ENCODE measurements at regions not wholly inside any gene's neighbourhood (a gene's known extent, or its start where the extent isn't known, plus 50 kb on each side); places are given as distances from the start of the nearest gene placed in this dataset.

- Histone ChIP-seq H3K79me1 (replicated peaks; ENCODE audit: low read length, poor library complexity, severe bottlenecking) (no peaks in the 10 kb centered on the region), H3K4me1 (ENCODE audit: control insufficient read depth, insufficient read depth, low read depth, low read length) (peaks cover 2% of the 10 kb centered on the region), H2AK5ac (ENCODE audit: low read length, severe bottlenecking) (peak overlapping the region; percentile 78), H2AFZ (ENCODE audit: low read depth, low read length) (no peak overlapping the region), H3K14ac (ENCODE audit: low read length in 2 of 2) (no peak overlapping the region), H4K91ac (ENCODE audit: low read length) (no peak overlapping the region), H2BK15ac (ENCODE audit: low read depth, poor library complexity, severe bottlenecking) (no peak overlapping the region), H3K27ac (ENCODE audit: low read length, poor library complexity, severe bottlenecking) (no peak overlapping the region), H3K27me3 (ENCODE audit: control insufficient read depth in 1 of 2, insufficient read depth in 1 of 2, low read length in 2 of 2) (no peaks in the 10 kb centered on the region), H3K23ac (ENCODE audit: low read length in 2 of 2) (no peak overlapping the region), H3K4me3 (ENCODE audit: insufficient read depth in 1 of 2, low read depth in 1 of 2, low read length in 2 of 2) (no peak overlapping the region), H2BK120ac (ENCODE audit: low read depth, low read length) (no peak overlapping the region), H3K9me3 (ENCODE audit: control insufficient read depth, low read length) (no peaks in the 10 kb centered on the region), H4K8ac (ENCODE audit: low read length) (no peak overlapping the region), H3K9ac (ENCODE audit: low read length) (no peak overlapping the region), H3K18ac (ENCODE audit: low read depth in 1 of 2, low read length in 2 of 2) (no peak overlapping the region), H3K36me3 (ENCODE audit: control insufficient read depth in 1 of 2, insufficient read depth in 2 of 2, low read depth in 1 of 2, low read length in 2 of 2) (no peaks in the 10 kb centered on the region), H2BK12ac (ENCODE audit: low read length in 2 of 2) (no peak overlapping the region), H3K4ac (ENCODE audit: low read depth in 1 of 2, low read length in 2 of 2) (no peak overlapping the region), H2BK5ac (ENCODE audit: low read depth, low read length, poor library complexity, severe bottlenecking) (no peak overlapping the region), H3K4me2 (ENCODE audit: low read length, poor library complexity, severe bottlenecking) (no peak overlapping the region)
- DNase-seq = no peak
- WGBS = no CpG with 5 or more reads among the region's 1 CpG
These were observed 211.6 kb downstream of the ALDH8A1 start for GRCh38 chr6:134738211-134738885.

DNA sequence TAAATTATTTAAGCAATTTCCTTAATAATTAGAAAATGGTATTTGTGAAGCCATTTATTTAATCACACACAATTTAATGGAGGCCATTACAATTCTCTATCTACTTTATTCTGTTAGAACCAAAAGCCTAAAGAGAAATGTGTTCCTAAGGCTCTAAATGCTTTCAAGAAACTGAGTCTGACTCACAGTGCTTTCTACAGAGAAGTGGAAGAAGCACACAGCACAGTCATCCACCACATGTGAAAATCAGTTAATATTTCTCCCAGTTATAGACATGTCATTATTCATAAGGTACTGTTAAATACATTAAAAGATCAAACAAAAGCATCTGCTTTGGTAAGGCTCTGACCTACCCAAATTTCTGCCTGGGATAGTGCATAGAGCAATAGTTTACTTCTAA, 214.4 kb downstream of the ALDH8A1 start:
- Histone ChIP-seq H3K4me2 (ENCODE audit: low read length, poor library complexity, severe bottlenecking) (no peak overlapping the region), H3K9me3 (ENCODE audit: control insufficient read depth, low read length) (no peaks in the 10 kb centered on the region), H2AFZ (ENCODE audit: low read depth, low read length) (no peak overlapping the region), H3K4ac (ENCODE audit: low read depth in 1 of 2, low read length in 2 of 2) (no peak overlapping the region), H3K79me1 (replicated peaks; ENCODE audit: low read length, poor library complexity, severe bottlenecking) (no peaks in the 10 kb centered on the region), H3K4me3 (ENCODE audit: insufficient read depth in 1 of 2, low read depth in 1 of 2, low read length in 2 of 2) (no peak overlapping the region), H3K36me3 (ENCODE audit: control insufficient read depth in 1 of 2, insufficient read depth in 2 of 2, low read depth in 1 of 2, low read length in 2 of 2) (no peaks in the 10 kb centered on the region), H2BK15ac (ENCODE audit: low read depth, poor library complexity, severe bottlenecking) (no peak overlapping the region), H3K27ac (ENCODE audit: low read length, poor library complexity, severe bottlenecking) (no peak overlapping the region), H3K27me3 (ENCODE audit: control insufficient read depth in 1 of 2, insufficient read depth in 1 of 2, low read length in 2 of 2) (no peaks in the 10 kb centered on the region), H4K8ac (ENCODE audit: low read length) (no peak overlapping the region), H2BK5ac (ENCODE audit: low read depth, low read length, poor library complexity, severe bottlenecking) (no peak overlapping the region), H3K18ac (ENCODE audit: low read depth in 1 of 2, low read length in 2 of 2) (no peak overlapping the region), H2BK120ac (ENCODE audit: low read depth, low read length) (no peak overlapping the region), H3K9ac (ENCODE audit: low read length) (no peak overlapping the region), H2AK5ac (ENCODE audit: low read length, severe bottlenecking) (no peak overlapping the region), H2BK12ac (ENCODE audit: low read length in 2 of 2) (no peak overlapping the region), H3K4me1 (ENCODE audit: control insufficient read depth, insufficient read depth, low read depth, low read length) (no peaks in the 10 kb centered on the region), H3K23ac (ENCODE audit: low read length in 2 of 2) (no peak overlapping the region), H3K14ac (ENCODE audit: low read length in 2 of 2) (no peak overlapping the region), H4K91ac (ENCODE audit: low read length) (no peak overlapping the region)
- no peak for DNase-seq

DNA sequence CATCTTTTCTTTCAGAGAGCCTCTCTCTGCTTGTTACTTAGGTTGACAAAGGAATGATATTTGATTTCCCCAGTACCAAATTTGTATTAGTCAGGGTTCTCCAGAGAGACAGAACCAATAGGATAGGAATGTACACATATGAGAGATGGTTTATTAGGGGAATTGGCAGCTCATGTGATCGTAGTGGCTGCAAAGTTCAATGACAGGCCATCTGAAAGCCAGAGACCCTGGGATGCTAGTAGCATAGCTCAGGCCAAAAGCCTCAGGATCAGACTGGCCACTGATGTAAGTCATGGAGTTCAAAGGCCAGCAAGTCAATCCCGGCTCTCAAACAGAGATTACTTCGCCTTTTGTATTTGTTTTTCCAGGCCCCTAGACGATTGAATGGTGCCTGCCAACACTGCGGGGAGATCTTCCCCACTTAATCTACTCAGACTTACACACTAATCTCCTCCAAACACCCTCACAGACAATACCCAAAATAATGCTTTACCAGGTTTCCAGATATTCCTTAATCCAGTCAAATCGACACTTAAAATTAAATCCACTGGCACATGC, 215.5 kb downstream of the ALDH8A1 start:
- H3K9ac ChIP-seq (ENCODE audit: low read length) = no peak overlapping the region
- H3K14ac ChIP-seq (ENCODE audit: low read length in 2 of 2) = no peak overlapping the region
- no peak overlapping the region for H3K23ac ChIP-seq (ENCODE audit: low read length in 2 of 2)
- no peak overlapping the region for H2AFZ ChIP-seq (ENCODE audit: low read depth, low read length)
- no peaks in the 10 kb centered on the region for H3K79me1 ChIP-seq (replicated peaks; ENCODE audit: low read length, poor library complexity, severe bottlenecking)
- no peaks in the 10 kb centered on the region for H3K4me1 ChIP-seq (ENCODE audit: control insufficient read depth, insufficient read depth, low read depth, low read length)
- no peak overlapping the region for H4K8ac ChIP-seq (ENCODE audit: low read length)
- no peak overlapping the region for H2BK5ac ChIP-seq (ENCODE audit: low read depth, low read length, poor library complexity, severe bottlenecking)
- H2BK120ac ChIP-seq (ENCODE audit: low read depth, low read length) = no peak overlapping the region
- no peak overlapping the region for H3K4me2 ChIP-seq (ENCODE audit: low read length, poor library complexity, severe bottlenecking)
- no peak overlapping the region for H3K4me3 ChIP-seq (ENCODE audit: insufficient read depth in 1 of 2, low read depth in 1 of 2, low read length in 2 of 2)
- H2BK15ac ChIP-seq (ENCODE audit: low read depth, poor library complexity, severe bottlenecking) = no peak overlapping the region
- no peak overlapping the region for H3K27ac ChIP-seq (ENCODE audit: low read length, poor library complexity, severe bottlenecking)
- H3K27me3 ChIP-seq (ENCODE audit: control insufficient read depth in 1 of 2, insufficient read depth in 1 of 2, low read length in 2 of 2) = no peaks in the 10 kb centered on the region
- H4K91ac ChIP-seq (ENCODE audit: low read length) = no peak overlapping the region
- no peak for DNase-seq
- WGBS = 81% methylated on average over 6 of the region's 6 CpGs
- no peaks in the 10 kb centered on the region for H3K36me3 ChIP-seq (ENCODE audit: control insufficient read depth in 1 of 2, insufficient read depth in 2 of 2, low read depth in 1 of 2, low read length in 2 of 2)
- no peak overlapping the region for H3K18ac ChIP-seq (ENCODE audit: low read depth in 1 of 2, low read length in 2 of 2)
- no peaks in the 10 kb centered on the region for H3K9me3 ChIP-seq (ENCODE audit: control insufficient read depth, low read length)
- no peak overlapping the region for H2AK5ac ChIP-seq (ENCODE audit: low read length, severe bottlenecking)
- no peak overlapping the region for H3K4ac ChIP-seq (ENCODE audit: low read depth in 1 of 2, low read length in 2 of 2)
- H2BK12ac ChIP-seq (ENCODE audit: low read length in 2 of 2) = no peak overlapping the region

DNA sequence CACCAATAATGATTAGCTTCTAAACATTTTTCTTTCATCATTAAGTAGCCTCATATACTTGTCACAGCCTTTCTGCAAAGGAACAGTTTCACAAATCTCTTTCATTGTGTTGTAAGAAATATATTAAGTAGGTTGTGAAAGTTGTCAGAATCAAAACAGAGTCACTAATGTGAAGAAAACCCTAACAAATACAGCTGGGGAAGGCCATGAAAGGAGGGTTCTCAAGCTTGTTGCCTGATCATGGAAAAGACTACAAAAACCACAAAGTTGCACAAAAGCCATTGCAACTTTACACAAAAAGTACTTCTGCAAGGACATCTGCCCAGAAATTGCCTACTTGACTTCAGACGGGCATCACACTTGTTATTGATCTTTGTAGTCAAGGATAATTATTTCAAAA, 216.1 kb downstream of the ALDH8A1 start:
- Histone ChIP-seq H3K9ac (ENCODE audit: low read length) (no peak overlapping the region), H3K27me3 (ENCODE audit: control insufficient read depth in 1 of 2, insufficient read depth in 1 of 2, low read length in 2 of 2) (no peaks in the 10 kb centered on the region), H3K4me3 (ENCODE audit: insufficient read depth in 1 of 2, low read depth in 1 of 2, low read length in 2 of 2) (no peak overlapping the region), H2AFZ (ENCODE audit: low read depth, low read length) (no peak overlapping the region), H2AK5ac (ENCODE audit: low read length, severe bottlenecking) (no peak overlapping the region), H3K36me3 (ENCODE audit: control insufficient read depth in 1 of 2, insufficient read depth in 2 of 2, low read depth in 1 of 2, low read length in 2 of 2) (no peaks in the 10 kb centered on the region), H3K18ac (ENCODE audit: low read depth in 1 of 2, low read length in 2 of 2) (no peak overlapping the region), H3K14ac (ENCODE audit: low read length in 2 of 2) (no peak overlapping the region), H3K9me3 (ENCODE audit: control insufficient read depth, low read length) (no peaks in the 10 kb centered on the region), H2BK12ac (ENCODE audit: low read length in 2 of 2) (no peak overlapping the region), H3K4me1 (ENCODE audit: control insufficient read depth, insufficient read depth, low read depth, low read length) (no peaks in the 10 kb centered on the region), H4K91ac (ENCODE audit: low read length) (no peak overlapping the region), H2BK120ac (ENCODE audit: low read depth, low read length) (no peak overlapping the region), H2BK5ac (ENCODE audit: low read depth, low read length, poor library complexity, severe bottlenecking) (no peak overlapping the region), H3K4ac (ENCODE audit: low read depth in 1 of 2, low read length in 2 of 2) (no peak overlapping the region), H3K27ac (ENCODE audit: low read length, poor library complexity, severe bottlenecking) (no peak overlapping the region), H3K4me2 (ENCODE audit: low read length, poor library complexity, severe bottlenecking) (no peak overlapping the region), H2BK15ac (ENCODE audit: low read depth, poor library complexity, severe bottlenecking) (no peak overlapping the region), H3K79me1 (replicated peaks; ENCODE audit: low read length, poor library complexity, severe bottlenecking) (no peaks in the 10 kb centered on the region), H3K23ac (ENCODE audit: low read length in 2 of 2) (no peak overlapping the region), H4K8ac (ENCODE audit: low read length) (no peak overlapping the region)
- peak; percentile 82 for DNase-seq
- WGBS = 100% methylated on average over 1 of the region's 1 CpG

Data from mesenchymal stem cell (in vitro differentiated cells and primary cell).